H1 (cell line): ENCODE measurements at regions not wholly inside any gene's neighbourhood (a gene's known extent, or its start where the extent isn't known, plus 50 kb on each side); places are given as distances from the start of the nearest gene placed in this dataset.

Experiments used
- CTCF ChIA-PET: fragments of 300-600 bp; sonication (Branson Sonifier 250); formaldehyde crosslinking; loops from one replicate; lab custom pipeline; 2021; ENCODE audit not compliant: partially characterized antibody; lab: Charles Lee
- POLR2A ChIA-PET: fragments of 300-600 bp; sonication (Branson Sonifier 250); formaldehyde crosslinking; loops from one replicate; lab custom pipeline; 2021; ENCODE audit warnings: inconsistent platforms; ENCODE audit not compliant: partially characterized antibody; lab: Charles Lee
- DNase-seq, 2 experiments: peaks; one replicate each; pipeline versions ENCODE4 v3.0.0 to v3.0.0-alpha.2; 2010 to 2022; ENCODE audit warnings: low spot score in 2 of 2, low read depth in 1 of 2, mixed read lengths in 1 of 2
- FAIRE-seq: peaks from 2 replicates; lab custom pipeline; 2011; peaks lifted over from hg19 to GRCh38; lab: Jason Lieb, UNC
- H2AFZ ChIP-seq: 2 replicates; pipeline ENCODE4 v1.8.1; 2012; ENCODE audit warnings: low read length, inconsistent platforms
- H2AK5ac ChIP-seq: 2 replicates; pipeline ENCODE4 v1.6.1; 2013; ENCODE audit warnings: low read depth, low read length
- H2BK120ac ChIP-seq: replicated peaks from 2 replicates; pipeline ENCODE3; 2013; ENCODE audit warnings: low read depth, low read length, inconsistent platforms
- H2BK12ac ChIP-seq: 2 replicates; pipeline ENCODE4 v1.6.1; 2013; ENCODE audit warnings: low read depth, low read length
- H2BK15ac ChIP-seq: 2 replicates; pipeline ENCODE4 v1.6.1; 2013; ENCODE audit warnings: low read length
- H2BK20ac ChIP-seq: 2 replicates; pipeline ENCODE4 v1.6.1; 2013; ENCODE audit warnings: low read length
- H2BK5ac ChIP-seq: 2 replicates; pipeline ENCODE4 v1.6.1; 2013; ENCODE audit warnings: low read depth, low read length
- H3K14ac ChIP-seq: 2 replicates; pipeline ENCODE4 v1.6.1; 2013; ENCODE audit warnings: inconsistent platforms; ENCODE audit not compliant: insufficient read length
- H3K18ac ChIP-seq: 2 replicates; pipeline ENCODE4 v1.6.1; 2013; ENCODE audit warnings: low read length; ENCODE audit errors: extremely low read depth
- H3K23ac ChIP-seq: 2 replicates; pipeline ENCODE4 v1.6.1; 2013; ENCODE audit warnings: inconsistent platforms; ENCODE audit not compliant: insufficient read length
- H3K23me2 ChIP-seq: 2 replicates; pipeline ENCODE4 v1.6.1; 2013; ENCODE audit warnings: low read depth, low read length
- H3K27ac ChIP-seq: 2 replicates; pipeline ENCODE4 v1.6.1; 2011; ENCODE audit warnings: low read depth, low read length, inconsistent platforms
- H3K27me3 ChIP-seq, 4 experiments: replicated peaks in 1 of 4; 1 replicate in 1 of 4; 2 replicates in 3 of 4; pipeline versions ENCODE4 v1.6.1 to v1.8.1; 2011 to 2013; ENCODE audit warnings: low read length in 3 of 4, mild to moderate bottlenecking in 3 of 4, inconsistent platforms in 2 of 4, mixed read lengths in 2 of 4, moderate library complexity in 1 of 4; ENCODE audit not compliant: control insufficient read depth in 3 of 4, insufficient read depth in 3 of 4; ENCODE audit errors: extremely low read depth in 1 of 4
- H3K36me3 ChIP-seq, 4 experiments: 2 replicates each; pipeline versions ENCODE4 v1.6.1 to v1.8.1; 2011 to 2013; ENCODE audit warnings: mild to moderate bottlenecking in 4 of 4, low read length in 3 of 4, moderate library complexity in 2 of 4, control low read depth in 1 of 4, inconsistent platforms in 1 of 4; ENCODE audit not compliant: insufficient read depth in 4 of 4, control insufficient read depth in 2 of 4
- H3K4ac ChIP-seq: replicated peaks from 2 replicates; pipeline ENCODE3; 2013; ENCODE audit warnings: low read length, low read depth, mixed read lengths, inconsistent platforms; ENCODE audit not compliant: insufficient read length
- H3K4me1 ChIP-seq, 4 experiments: replicated peaks in 1 of 4; 1 replicate in 1 of 4; 2 replicates in 3 of 4; pipeline versions ENCODE4 v1.6.1 to v1.8.1; 2011 to 2013; ENCODE audit warnings: low read length in 3 of 4, inconsistent platforms in 2 of 4, mixed read lengths in 1 of 4; ENCODE audit not compliant: insufficient read depth in 4 of 4, control insufficient read depth in 3 of 4
- H3K4me2 ChIP-seq, 2 experiments: 2 replicates each; pipeline versions ENCODE4 v1.6.1 to v1.8.1; 2011 to 2013; ENCODE audit warnings: low read depth in 2 of 2, low read length in 2 of 2, control low read depth in 1 of 2, inconsistent platforms in 1 of 2, mild to moderate bottlenecking in 1 of 2; ENCODE audit not compliant: insufficient read depth in 1 of 2
- H3K4me3 ChIP-seq, 4 experiments: fragments of 200-600, 300-600 bp in 1 of 4; sonication (generic), shearing (Covaris generic), sonication (Bioruptor Twin) in 1 of 4; 2 replicates each; pipeline versions ENCODE4 v1.5.1 to v1.8.1; 2011 to 2016; ENCODE audit warnings: low read length in 4 of 4, low read depth in 3 of 4, control low read depth in 2 of 4, inconsistent platforms in 2 of 4, mild to moderate bottlenecking in 2 of 4, mixed read lengths in 1 of 4, moderate library complexity in 1 of 4; ENCODE audit not compliant: insufficient read depth in 2 of 4; ENCODE audit errors: extremely low read depth in 1 of 4
- H3K56ac ChIP-seq: replicated peaks from 2 replicates; pipeline ENCODE3; 2013; ENCODE audit warnings: low read depth, mild to moderate bottlenecking, mixed read lengths, low read length, inconsistent platforms; ENCODE audit not compliant: insufficient read length
- H3K79me1 ChIP-seq: 2 replicates; pipeline ENCODE4 v1.6.1; 2013; ENCODE audit warnings: low read depth, low read length, control low read depth
- H3K79me2 ChIP-seq, 2 experiments: 2 replicates each; pipeline versions ENCODE4 v1.6.1 to v1.8.1; 2012 to 2013; ENCODE audit warnings: low read length in 2 of 2, mild to moderate bottlenecking in 2 of 2, inconsistent platforms in 1 of 2; ENCODE audit not compliant: insufficient read depth in 2 of 2, control insufficient read depth in 1 of 2
- H3K9ac ChIP-seq, 4 experiments: replicated peaks in 1 of 4; 1 replicate in 1 of 4; 2 replicates in 3 of 4; pipeline versions ENCODE4 v1.6.1 to v1.8.1; 2011 to 2013; ENCODE audit warnings: low read depth in 3 of 4, low read length in 3 of 4, control low read depth in 2 of 4, mild to moderate bottlenecking in 2 of 4, moderate library complexity in 2 of 4, inconsistent platforms in 1 of 4; ENCODE audit errors: extremely low read depth in 1 of 4
- H3K9me3 ChIP-seq, 2 experiments: 2 replicates each; pipeline versions ENCODE4 v1.6.1 to v1.8.1; 2012 to 2013; ENCODE audit warnings: mild to moderate bottlenecking in 2 of 2, moderate library complexity in 2 of 2, control low read depth in 1 of 2, inconsistent platforms in 1 of 2, low read depth in 1 of 2, low read length in 1 of 2, mixed read lengths in 1 of 2; ENCODE audit not compliant: insufficient read depth in 2 of 2
- H4K20me1 ChIP-seq, 2 experiments: replicated peaks in 1 of 2; 2 replicates each; pipeline versions ENCODE3 to v1.8.1; 2011 to 2013; ENCODE audit warnings: inconsistent platforms in 2 of 2, low read length in 2 of 2, mild to moderate bottlenecking in 1 of 2; ENCODE audit not compliant: insufficient read depth in 2 of 2, control insufficient read depth in 1 of 2
- H4K5ac ChIP-seq: 2 replicates; pipeline ENCODE4 v1.6.1; 2013; ENCODE audit warnings: low read length, low read depth, mixed read lengths, inconsistent platforms; ENCODE audit not compliant: insufficient read length
- H4K8ac ChIP-seq: 2 replicates; pipeline ENCODE4 v1.8.0; 2013; ENCODE audit warnings: mild to moderate bottlenecking, moderate library complexity, low read length, inconsistent platforms; ENCODE audit not compliant: insufficient read depth; ENCODE audit errors: extremely low read depth
- H4K91ac ChIP-seq: replicated peaks from 2 replicates; pipeline ENCODE3; 2013; ENCODE audit warnings: low read length, mixed read lengths, inconsistent platforms; ENCODE audit not compliant: insufficient read length
- HDAC6 ChIP-seq: IDR thresholded peaks from one replicate; pipeline ENCODE4 v1.7.1; 2012; ENCODE audit warnings: low read depth, mild to moderate bottlenecking, inconsistent platforms, low read length, moderate library complexity
- JUND ChIP-seq: IDR thresholded peaks from 2 replicates; pipeline ENCODE4 v1.6.1; 2011; ENCODE audit warnings: mild to moderate bottlenecking, improper control_type of control experiment, low read length
- NRF1 ChIP-seq: IDR thresholded peaks from 2 replicates; pipeline ENCODE4 v1.6.1; 2011; ENCODE audit warnings: mild to moderate bottlenecking, low read depth, low read length, improper control_type of control experiment
- RNF2 ChIP-seq: fragments of 200-900, 300-1000 bp; sonication (generic); IDR thresholded peaks from 2 replicates; pipeline ENCODE4 v1.7.1; 2016; ENCODE audit warnings: borderline replicate concordance, low read depth, mild to moderate bottlenecking, antibody characterized with exemption, low read length; ENCODE audit not compliant: poor library complexity, severe bottlenecking; ENCODE audit errors: missing control alignments
- WGBS, 2 experiments: shearing (Covaris generic) in 1 of 2; methylation state at CpG; one replicate each; pipeline versions ENCODE4 v1.1.6 to v1.1.7; 2013 to 2015; ENCODE audit warnings: low lambda C conversion rate in 2 of 2, mixed read lengths in 2 of 2, inconsistent platforms in 1 of 2, low coverage in 1 of 2, missing lambda C conversion rate in 1 of 2; ENCODE audit not compliant: insufficient replicate concordance in 2 of 2, insufficient coverage in 1 of 2, insufficient read length in 1 of 2; ENCODE audit errors: extremely low coverage in 1 of 2, missing lambda C conversion rate in 1 of 2; 5-methylcytosine and 5-hydroxymethylcytosine counted together

GRCh38 chr1:199727682-199728081 is 299.8 kb upstream of the NR5A2 start:
- Histone ChIP-seq H3K18ac (no peak overlapping the region), H2BK15ac (no peak overlapping the region), H3K14ac (no peak overlapping the region), H3K79me2 (no peaks in the 10 kb centered on the region), H2BK120ac (no peak overlapping the region), H3K23ac (no peak overlapping the region), H2BK12ac (no peak overlapping the region), H3K36me3 (no peaks in the 10 kb centered on the region), H2BK5ac (no peak overlapping the region), H3K4ac (no peak overlapping the region), H4K5ac (no peak overlapping the region), H3K27ac (no peak overlapping the region), H2BK20ac (no peak overlapping the region), H4K91ac (no peak overlapping the region), H3K4me1 (no peaks in the 10 kb centered on the region), H3K4me2 (no peak overlapping the region), H4K20me1 (no peaks in the 10 kb centered on the region), H3K27me3 (no peaks in the 10 kb centered on the region), H3K4me3 (no peak overlapping the region), H3K9me3 (no peaks in the 10 kb centered on the region), H3K79me1 (no peaks in the 10 kb centered on the region), H4K8ac (no peak overlapping the region), H2AK5ac (no peak overlapping the region), H3K56ac (no peak overlapping the region), H3K9ac (no peak overlapping the region), H2AFZ (no peak overlapping the region), H3K23me2 (no peaks in the 10 kb centered on the region)
- TF ChIP-seq JUND (no peak), HDAC6 (no peak), NRF1 (no peak), RNF2 (no peak)
- ChIA-PET POLR2A (no interaction called here), CTCF (interaction anchor here (0.6 to 1.1 kb wide), 2 partner anchors 72 to 180 kb away, joined by 3 to 5 read pairs; no protein-coding TSS in a partner anchor)
- DNase-seq (no peak), FAIRE-seq (no peak)
- 92% methylated on average over 2 of the region's 2 CpGs; no CpG with 5 or more reads in 1 of the 2 experiments for WGBS, 2 experiments
